SU-DHL-6 (cell line): ENCODE measurements at regions not wholly inside any gene's neighbourhood (a gene's known extent, or its start where the extent isn't known, plus 50 kb on each side); places are given as distances from the start of the nearest gene placed in this dataset.
A peak's percentile ranks its signal among the peaks of the same experiment; 100 is the strongest.
"Not testable (repeated sequence)": the region's sequence is repeated elsewhere in the genome, so short reads cannot be mapped to it uniquely, and the experiment has no call there.

Source experiments
- H2AFZ ChIP-seq: fragments of 200-600 bp; sonication (generic); 2 replicates; pipeline ENCODE4 v1.6.1; 2014; ENCODE audit warnings: low read depth, mild to moderate bottlenecking, moderate library complexity, mixed read lengths, antibody characterized with exemption, low read length; ENCODE audit not compliant: severe bottlenecking
- H3F3A ChIP-seq: fragments of 200-600 bp; shearing (Covaris generic); 2 replicates; pipeline ENCODE4 v1.6.0; 2016; ENCODE audit warnings: antibody characterized with exemption, mild to moderate bottlenecking; ENCODE audit not compliant: insufficient read depth
- H3K27ac ChIP-seq: fragments of 200-600 bp; sonication (generic); 2 replicates; pipeline ENCODE4 v1.5.1; 2016; ENCODE audit warnings: low read depth, mild to moderate bottlenecking, low read length, moderate library complexity, mixed read lengths
- H3K27me3 ChIP-seq: fragments of 200-600 bp; sonication (generic), shearing (Covaris generic); 2 replicates; pipeline ENCODE4 v1.6.0; 2014; ENCODE audit warnings: mild to moderate bottlenecking, low read length
- H3K36me3 ChIP-seq: fragments of 200-600 bp; sonication (generic); 2 replicates; pipeline ENCODE4 v1.6.1; 2014; ENCODE audit warnings: mild to moderate bottlenecking, low read length, mixed read lengths
- H3K4me2 ChIP-seq: fragments of 300-600, 200-600 bp; shearing (Covaris generic), sonication (generic); 2 replicates; pipeline ENCODE4 v1.6.0; 2014; ENCODE audit warnings: low read length, low read depth, mild to moderate bottlenecking; ENCODE audit not compliant: poor library complexity, severe bottlenecking
- H3K4me3 ChIP-seq: fragments of 200-600 bp; sonication (generic); 2 replicates; pipeline ENCODE4 v1.5.1; 2014; ENCODE audit warnings: antibody characterized with exemption, low read length, mild to moderate bottlenecking, mixed read lengths; ENCODE audit not compliant: insufficient read depth, poor library complexity, severe bottlenecking
- H3K79me2 ChIP-seq: fragments of 200-600 bp; sonication (generic); 2 replicates; pipeline ENCODE4 v1.6.1; 2014; ENCODE audit warnings: mild to moderate bottlenecking, low read length, moderate library complexity; ENCODE audit not compliant: insufficient read depth
- H3K9ac ChIP-seq: fragments of 200-600 bp; sonication (generic); 2 replicates; pipeline ENCODE4 v1.7.0; 2014; ENCODE audit warnings: mild to moderate bottlenecking, low read length
- H3K9me2 ChIP-seq: fragments of 200-600 bp; sonication (generic); replicated peaks from 2 replicates; pipeline ENCODE4 v1.6.1; 2014; ENCODE audit warnings: low read length; ENCODE audit not compliant: insufficient read depth
- H3K9me3 ChIP-seq: fragments of 200-600 bp; sonication (generic); 2 replicates; pipeline ENCODE4 v1.6.1; 2014; ENCODE audit warnings: low read length, mixed read lengths; ENCODE audit not compliant: insufficient read depth
- H4K20me1 ChIP-seq: fragments of 200-600 bp; sonication (generic); 2 replicates; pipeline ENCODE4 v1.6.1; 2014; ENCODE audit warnings: low read depth, mild to moderate bottlenecking, antibody characterized with exemption, low read length, moderate library complexity, mixed read lengths
- EZH2phosphoT487 ChIP-seq: fragments of 200-600 bp; sonication (generic), shearing (Covaris generic); conservative IDR thresholded peaks from 2 replicates; pipeline ENCODE4 v1.6.1; 2018; ENCODE audit warnings: mild to moderate bottlenecking, antibody characterized with exemption, low read length, moderate library complexity, mixed read lengths
- TF ChIP-seq, protein P1 (sequence below): fragments of 200-600 bp; sonication (generic); IDR thresholded peaks from one replicate; pipeline ENCODE4 v1.5.1; 2017; ENCODE audit warnings: antibody characterized with exemption, mild to moderate bottlenecking, low read length, moderate library complexity; ENCODE audit not compliant: insufficient read depth, poor library complexity, severe bottlenecking

DNA sequence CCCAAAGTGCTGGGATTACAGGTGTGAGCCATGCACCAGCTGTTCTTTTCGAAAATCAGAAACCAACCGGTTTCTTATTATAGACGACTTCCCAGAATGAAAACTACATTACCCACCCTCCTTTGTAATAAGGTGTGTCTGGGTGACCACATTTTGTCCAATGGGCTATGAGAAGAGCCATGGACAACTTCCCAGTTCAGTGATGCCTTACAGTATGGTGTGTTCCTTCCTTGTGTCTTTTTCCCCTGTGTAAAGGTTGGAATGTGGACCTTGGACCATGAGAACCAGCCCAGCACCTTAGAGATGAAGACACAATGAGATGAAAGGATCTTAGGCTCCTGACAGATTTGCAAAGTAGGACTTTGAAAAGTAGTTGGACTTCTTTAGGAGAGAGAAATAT, 85.0 kb upstream of the ATF7IP2 start:
- Histone ChIP-seq H3K4me3 (no peak overlapping the region), H3K27ac (peak overlapping the region; percentile 96), H3K79me2 (no peaks in the 10 kb centered on the region), H3K9ac (no peak overlapping the region), H3K36me3 (no peaks in the 10 kb centered on the region), H3K9me2 (no peaks in the 10 kb centered on the region), H3K4me2 (no peak overlapping the region), H3F3A (peaks cover 18% of the 10 kb centered on the region), H3K27me3 (no peaks in the 10 kb centered on the region), H2AFZ (no peak overlapping the region), H3K9me3 (no peaks in the 10 kb centered on the region), H4K20me1 (no peaks in the 10 kb centered on the region)
- no peak for TF ChIP-seq EZH2phosphoT487
- TF ChIP-seq, protein P1, sequence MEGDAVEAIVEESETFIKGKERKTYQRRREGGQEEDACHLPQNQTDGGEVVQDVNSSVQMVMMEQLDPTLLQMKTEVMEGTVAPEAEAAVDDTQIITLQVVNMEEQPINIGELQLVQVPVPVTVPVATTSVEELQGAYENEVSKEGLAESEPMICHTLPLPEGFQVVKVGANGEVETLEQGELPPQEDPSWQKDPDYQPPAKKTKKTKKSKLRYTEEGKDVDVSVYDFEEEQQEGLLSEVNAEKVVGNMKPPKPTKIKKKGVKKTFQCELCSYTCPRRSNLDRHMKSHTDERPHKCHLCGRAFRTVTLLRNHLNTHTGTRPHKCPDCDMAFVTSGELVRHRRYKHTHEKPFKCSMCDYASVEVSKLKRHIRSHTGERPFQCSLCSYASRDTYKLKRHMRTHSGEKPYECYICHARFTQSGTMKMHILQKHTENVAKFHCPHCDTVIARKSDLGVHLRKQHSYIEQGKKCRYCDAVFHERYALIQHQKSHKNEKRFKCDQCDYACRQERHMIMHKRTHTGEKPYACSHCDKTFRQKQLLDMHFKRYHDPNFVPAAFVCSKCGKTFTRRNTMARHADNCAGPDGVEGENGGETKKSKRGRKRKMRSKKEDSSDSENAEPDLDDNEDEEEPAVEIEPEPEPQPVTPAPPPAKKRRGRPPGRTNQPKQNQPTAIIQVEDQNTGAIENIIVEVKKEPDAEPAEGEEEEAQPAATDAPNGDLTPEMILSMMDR = no peak

GRCh38 chr16:10301547-10301946, 84.3 kb upstream of the ATF7IP2 start:
- not testable (repeated sequence) for H3K79me2 ChIP-seq, H3K9ac ChIP-seq, H4K20me1 ChIP-seq, H3K9me3 ChIP-seq, H3K36me3 ChIP-seq, H3K9me2 ChIP-seq, H3K27ac ChIP-seq, H3K27me3 ChIP-seq, H3K4me2 ChIP-seq, H3K4me3 ChIP-seq, H2AFZ ChIP-seq
- peaks cover 18% of the 10 kb centered on the region for H3F3A ChIP-seq

- H2AFZ ChIP-seq = no peak overlapping the region
- TF ChIP-seq, protein P1 = no peak
- no peak for TF ChIP-seq EZH2phosphoT487
- H3K27ac ChIP-seq = no peak overlapping the region
Observed at GRCh38 chr16:10305912-10306311, 79.9 kb upstream of the ATF7IP2 start.

DNA sequence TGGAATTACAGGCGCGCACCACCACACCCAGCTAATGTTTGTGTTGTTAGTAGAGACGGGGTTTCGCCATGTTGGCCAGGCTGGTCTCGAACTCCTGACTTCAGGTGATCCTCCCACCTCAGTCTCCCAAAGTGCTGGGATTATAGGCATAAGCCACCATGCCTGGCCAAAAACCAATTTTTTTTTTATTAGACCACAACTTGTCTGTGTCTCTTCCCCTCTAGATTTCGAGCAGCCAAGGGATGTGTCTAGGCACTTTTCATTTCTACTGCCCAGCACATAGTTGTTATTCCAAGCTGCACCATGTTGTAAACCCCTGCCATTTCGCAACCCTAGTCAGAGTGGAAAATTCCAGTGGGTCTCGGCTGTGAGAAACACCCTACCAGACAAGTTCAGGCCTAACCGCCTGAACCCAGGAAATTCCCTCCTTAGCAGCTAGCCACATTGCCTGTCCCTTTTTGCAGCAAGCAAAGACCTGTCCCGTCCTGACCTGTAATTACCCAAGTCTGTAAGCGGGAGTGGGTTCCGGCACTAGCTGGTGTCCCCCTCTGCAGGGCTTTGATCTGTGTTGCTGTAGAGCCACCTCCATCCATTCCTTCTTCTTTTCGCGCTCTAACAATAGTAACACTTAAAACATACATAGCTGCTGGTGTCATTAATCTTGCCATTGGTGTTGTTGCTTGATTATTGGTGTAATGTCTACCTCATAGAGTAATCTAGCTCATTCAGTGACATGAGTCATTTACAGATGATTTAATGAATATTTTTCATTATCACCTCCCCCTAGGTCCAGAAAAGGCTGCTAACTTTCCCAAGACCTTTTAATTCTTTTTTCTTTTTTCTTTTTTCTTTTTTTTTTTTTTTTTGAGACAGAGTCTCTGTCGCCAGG, 77.3 kb upstream of the ATF7IP2 start:
- TF ChIP-seq, protein P1 = no peak
- TF ChIP-seq EZH2phosphoT487 = no peak
- no peak overlapping the region for H3K4me3 ChIP-seq
- H3K9ac ChIP-seq = no peak overlapping the region
- H2AFZ ChIP-seq = no peak overlapping the region
- no peaks in the 10 kb centered on the region for H3K9me3 ChIP-seq
- H3K79me2 ChIP-seq = no peaks in the 10 kb centered on the region
- H3K27me3 ChIP-seq = no peaks in the 10 kb centered on the region
- no peak overlapping the region for H3K4me2 ChIP-seq
- H3K9me2 ChIP-seq = no peaks in the 10 kb centered on the region
- no peaks in the 10 kb centered on the region for H3K36me3 ChIP-seq
- no peak overlapping the region for H3K27ac ChIP-seq
- H4K20me1 ChIP-seq = no peaks in the 10 kb centered on the region
- H3F3A ChIP-seq = peaks cover 4% of the 10 kb centered on the region

More at GRCh38 chr16:10305912-10306311, 79.9 kb upstream of the ATF7IP2 start:
- Histone ChIP-seq H3K4me3 (no peak overlapping the region), H3K4me2 (no peak overlapping the region), H3K79me2 (no peaks in the 10 kb centered on the region), H3K27me3 (no peaks in the 10 kb centered on the region), H3K36me3 (no peaks in the 10 kb centered on the region), H3K9me2 (no peaks in the 10 kb centered on the region), H4K20me1 (no peaks in the 10 kb centered on the region), H3K9ac (no peak overlapping the region), H3F3A (no peaks in the 10 kb centered on the region; the same call in 1 of the 2 replicates), H3K9me3 (no peaks in the 10 kb centered on the region)
